HG03565 (cell line): ENCODE measurements at regions not wholly inside any gene's neighbourhood (a gene's known extent, or its start where the extent isn't known, plus 50 kb on each side); places are given as distances from the start of the nearest gene placed in this dataset.

Experiments used
- ATAC-seq: cut with Tn5 transposase; IDR thresholded peaks from one replicate; pipeline ENCODE4 v1.9.1; 2021; ENCODE audit warnings: mild to moderate bottlenecking, moderate library complexity; ENCODE audit not compliant: unreplicated experiment

DNA sequence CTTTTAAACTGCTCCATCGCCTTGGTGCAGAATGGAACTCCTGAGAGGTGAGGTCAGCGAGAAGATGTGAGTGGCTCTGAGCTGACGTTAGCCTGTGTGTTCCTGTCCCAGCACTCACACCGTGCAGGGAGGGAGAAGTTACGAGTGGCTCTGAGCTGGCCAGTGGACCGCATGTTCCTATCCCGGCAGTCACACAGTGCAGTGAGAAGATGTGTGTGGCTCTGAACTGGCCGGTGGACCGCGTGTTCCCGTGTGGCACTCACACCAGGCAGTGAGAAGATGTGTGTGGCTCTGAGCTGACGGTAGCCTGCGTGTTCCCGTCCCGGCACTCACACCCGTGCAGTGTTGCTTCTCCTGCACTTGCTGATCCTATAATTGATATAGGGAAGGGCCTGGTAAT, 59.9 kb downstream of the VCPKMT start:
- no peak for ATAC-seq

DNA sequence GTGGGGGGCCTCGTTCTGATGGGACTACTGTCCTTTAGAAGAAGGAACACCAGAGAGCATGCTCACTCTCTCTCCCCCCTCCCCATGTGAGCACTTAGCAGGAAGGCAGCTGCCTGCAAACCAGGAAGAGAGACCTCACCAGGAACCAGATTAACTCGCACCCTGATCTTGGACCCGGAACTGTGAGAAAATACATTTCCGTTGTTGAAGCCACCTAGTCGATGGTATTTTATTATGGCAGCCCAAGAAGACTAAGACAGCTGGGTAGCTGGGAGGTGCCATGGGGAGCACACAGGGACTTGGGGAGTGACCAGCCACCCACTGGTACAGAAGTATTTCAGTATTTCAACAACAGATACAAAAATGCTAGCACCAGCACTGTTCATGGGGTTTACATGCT, 59.0 kb downstream of the VCPKMT start:
- ATAC-seq: no peak

DNA sequence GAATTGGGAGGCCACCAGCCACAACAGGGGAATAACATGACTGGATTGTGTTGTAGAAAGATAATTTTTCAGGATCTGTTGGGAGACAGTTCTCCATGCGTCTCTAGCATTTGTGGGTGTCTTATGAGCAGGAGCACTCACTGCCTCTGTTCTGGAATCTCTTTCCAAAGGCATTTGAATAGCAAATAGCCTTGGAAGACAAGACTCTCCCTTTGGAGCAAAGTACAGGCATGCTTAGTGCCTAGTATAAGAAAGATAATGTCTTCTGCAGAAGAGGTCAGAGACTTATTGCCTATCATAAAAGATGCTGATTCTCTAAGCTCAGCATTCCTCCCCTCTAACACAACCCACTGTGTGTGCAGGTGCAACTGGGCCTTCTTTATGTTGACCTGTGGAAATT, 58.3 kb downstream of the VCPKMT start:
- no peak for ATAC-seq
